HG02798 (cell line): ENCODE measurements at regions not wholly inside any gene's neighbourhood (a gene's known extent, or its start where the extent isn't known, plus 50 kb on each side); places are given as distances from the start of the nearest gene placed in this dataset.

Experiments used
- ATAC-seq: cut with Tn5 transposase; IDR thresholded peaks from one replicate; pipeline ENCODE4 v1.9.1; 2021; ENCODE audit warnings: mild to moderate bottlenecking; ENCODE audit not compliant: unreplicated experiment, poor library complexity

GRCh38 chr7:41475801-41476459, 227.0 kb downstream of the INHBA start:
- no peak for ATAC-seq

- ATAC-seq: no peak
These were observed 230.3 kb downstream of the INHBA start for GRCh38 chr7:41472427-41473125.

- ATAC-seq: no peak
These were observed 232.8 kb downstream of the INHBA start for GRCh38 chr7:41470081-41470480.

GRCh38 chr7:41467596-41467995, 235.3 kb downstream of the INHBA start:
- no peak for ATAC-seq

GRCh38 chr7:41466760-41467384, 236.0 kb downstream of the INHBA start:
- peak; percentile 37 for ATAC-seq

- ATAC-seq: no peak
These were observed 237.3 kb downstream of the INHBA start for GRCh38 chr7:41465571-41465970.

GRCh38 chr7:41463770-41464470, 239.0 kb downstream of the INHBA start:
- ATAC-seq: no peak

- no peak for ATAC-seq
These were observed 243.1 kb downstream of the INHBA start for GRCh38 chr7:41459623-41460261.

GRCh38 chr7:41459183-41459582, 243.7 kb downstream of the INHBA start:
- no peak for ATAC-seq

GRCh38 chr7:41457832-41458437, 245.0 kb downstream of the INHBA start:
- ATAC-seq: no peak

GRCh38 chr7:41451826-41452225, 251.1 kb downstream of the INHBA start:
- ATAC-seq: no peak

GRCh38 chr7:41449694-41450093, 253.2 kb downstream of the INHBA start:
- no peak for ATAC-seq

- ATAC-seq: no peak
These were observed 253.6 kb downstream of the INHBA start for GRCh38 chr7:41449286-41449685.

GRCh38 chr7:41448104-41448503, 254.8 kb downstream of the INHBA start:
- ATAC-seq: no peak

- no peak for ATAC-seq
These were observed 255.3 kb downstream of the INHBA start for GRCh38 chr7:41447450-41448042.

- no peak for ATAC-seq
These were observed 256.1 kb downstream of the INHBA start for GRCh38 chr7:41446606-41447449.

- no peak for ATAC-seq
These were observed 256.9 kb downstream of the INHBA start for GRCh38 chr7:41445946-41446345.

- ATAC-seq: no peak
These were observed 257.5 kb downstream of the INHBA start for GRCh38 chr7:41445432-41445831.

GRCh38 chr7:41439515-41439879, 263.4 kb downstream of the INHBA start:
- ATAC-seq: no peak
